CD4-positive, alpha-beta T cell treated with Interleukin-1 beta for 1 hour (primary cell): ENCODE measurements at regions not wholly inside any gene's neighbourhood (a gene's known extent, or its start where the extent isn't known, plus 50 kb on each side); places are given as distances from the start of the nearest gene placed in this dataset.

ENCODE experiments used
- DNase-seq, 2 donors: peaks; one replicate each; pipeline ENCODE4 v3.0.0-alpha.2; 2020 to 2022

GRCh38 chr7:18320422-18320821 lies 175.1 kb upstream of the HDAC9 start:
- DNase-seq: no peak

GRCh38 chr7:18320971-18321567 lies 174.5 kb upstream of the HDAC9 start:
- DNase-seq: peak in 1 of 2 donors; percentile 16

GRCh38 chr7:18330548-18330947 lies 165.0 kb upstream of the HDAC9 start:
- DNase-seq: no peak

- no peak for DNase-seq
These were observed 158.9 kb upstream of the HDAC9 start for GRCh38 chr7:18336626-18337025.

- no peak for DNase-seq
These were observed 158.3 kb upstream of the HDAC9 start for GRCh38 chr7:18337048-18337809.

GRCh38 chr7:18338910-18339523 lies 156.5 kb upstream of the HDAC9 start:
- no peak for DNase-seq

GRCh38 chr7:18341756-18342155 lies 153.8 kb upstream of the HDAC9 start:
- DNase-seq: no peak

- DNase-seq: no peak
These were observed 152.5 kb upstream of the HDAC9 start for GRCh38 chr7:18343047-18343446.

- DNase-seq: no peak
These were observed 151.0 kb upstream of the HDAC9 start for GRCh38 chr7:18344536-18344935.

GRCh38 chr7:18345641-18346234 lies 149.8 kb upstream of the HDAC9 start:
- DNase-seq: peak; percentile 10 to 47

- no peak for DNase-seq
These were observed 148.4 kb upstream of the HDAC9 start for GRCh38 chr7:18347170-18347569.

- DNase-seq: no peak
These were observed 144.9 kb upstream of the HDAC9 start for GRCh38 chr7:18350678-18351077.

- DNase-seq: peak; percentile 6 to 21
These were observed 143.0 kb upstream of the HDAC9 start for GRCh38 chr7:18352339-18353255.

GRCh38 chr7:18353339-18353738 lies 142.2 kb upstream of the HDAC9 start:
- no peak for DNase-seq

- no peak for DNase-seq
These were observed 141.2 kb upstream of the HDAC9 start for GRCh38 chr7:18354108-18355085.

GRCh38 chr7:18356191-18356645 lies 139.3 kb upstream of the HDAC9 start:
- peak in 1 of 2 donors; percentile 13 for DNase-seq

- no peak for DNase-seq
These were observed 137.9 kb upstream of the HDAC9 start for GRCh38 chr7:18357691-18358090.

- no peak for DNase-seq
These were observed 133.8 kb upstream of the HDAC9 start for GRCh38 chr7:18361756-18362155.

- DNase-seq: no peak
These were observed 131.7 kb upstream of the HDAC9 start for GRCh38 chr7:18363751-18364380.

GRCh38 chr7:18364396-18364795 lies 131.2 kb upstream of the HDAC9 start:
- no peak for DNase-seq

- no peak for DNase-seq
These were observed 129.2 kb upstream of the HDAC9 start for GRCh38 chr7:18366394-18366793.
